Activated B cell treated with CpG ODN at 0.5 μM for 24 hours (primary cell): ENCODE measurements at regions not wholly inside any gene's neighbourhood (a gene's known extent, or its start where the extent isn't known, plus 50 kb on each side); places are given as distances from the start of the nearest gene placed in this dataset.

Experiments
- ATAC-seq: fragments of 200-7000 bp; cut with Tn5 transposase; one replicate; pipeline ENCODE4 v1.10.0; 2021; ENCODE audit warnings: low read depth, mild to moderate bottlenecking, moderate library complexity
- CTCF ChIA-PET: fragments of 350-600 bp; sonication (Branson Sonifier 250); formaldehyde crosslinking; loops from one replicate; lab custom pipeline; 2021; ENCODE audit warnings: antibody characterized with exemption; lab: Charles Lee
- POLR2A ChIA-PET: fragments of 350-600 bp; sonication (Branson Sonifier 250); formaldehyde crosslinking; loops from one replicate; lab custom pipeline; 2021; ENCODE audit warnings: antibody characterized with exemption; lab: Charles Lee
- DNase-seq: peaks from one replicate; pipeline ENCODE4 v3.0.0; 2022
- H3K27ac Mint-ChIP-seq: one replicate; pipeline ENCODE4 v1.8.0; 2020; ENCODE audit warnings: mixed read lengths
- H3K27me3 Mint-ChIP-seq: one replicate; pipeline ENCODE4 v1.8.0; 2021; ENCODE audit warnings: mixed read lengths
- H3K36me3 Mint-ChIP-seq: one replicate; pipeline ENCODE4 v1.8.0; 2021; ENCODE audit warnings: low read depth, mixed read lengths
- H3K4me1 Mint-ChIP-seq: one replicate; pipeline ENCODE4 v1.8.0; 2021; ENCODE audit warnings: mixed read lengths
- H3K4me3 Mint-ChIP-seq: one replicate; pipeline ENCODE4 v1.8.0; 2020; ENCODE audit warnings: mild to moderate bottlenecking, mixed read lengths
- H3K9me3 Mint-ChIP-seq: one replicate; pipeline ENCODE4 v1.8.0; 2020; ENCODE audit warnings: mixed read lengths
- CTCF ChIP-seq: fragments of 200-600 bp; IDR thresholded peaks from one replicate; pipeline ENCODE4 v1.8.0; 2022; ENCODE audit warnings: antibody characterized with exemption, mild to moderate bottlenecking
- intact Hi-C: fragments of 100-400 bp; cut with micrococcal nuclease; formaldehyde crosslinking; loops from one replicate; pipeline ENCODE4 v1.15.1; 2024

DNA sequence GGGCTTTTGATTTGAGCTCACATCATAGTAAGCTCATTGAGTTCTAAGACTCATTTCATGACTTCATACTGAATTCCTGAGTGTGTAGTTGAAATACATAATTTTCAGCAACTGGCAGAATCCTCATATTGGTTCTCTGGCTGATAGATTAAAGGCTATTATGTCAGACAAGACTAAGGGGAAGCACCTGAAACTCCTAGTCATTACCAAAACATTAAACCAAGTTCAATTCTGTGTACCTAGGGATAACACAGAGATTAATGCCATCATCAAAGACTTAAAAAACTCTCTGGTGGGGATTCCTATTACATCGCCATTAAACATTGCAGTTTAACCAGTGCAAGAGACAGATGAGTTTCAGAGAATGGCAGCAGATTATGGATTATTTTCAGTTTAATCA is 339.1 kb downstream of the PTPRC start:
- H3K4me3 Mint-ChIP-seq: no peak overlapping the region
- DNase-seq (no peak), ATAC-seq (no peak)
- H3K9me3 Mint-ChIP-seq: no peaks in the 10 kb centered on the region
- no peaks in the 10 kb centered on the region for H3K4me1 Mint-ChIP-seq
- H3K27me3 Mint-ChIP-seq: no peaks in the 10 kb centered on the region
- no peak for TF ChIP-seq CTCF
- no peak overlapping the region for H3K27ac Mint-ChIP-seq
- intact Hi-C loops: no loop called here
- CTCF ChIA-PET: no interaction called here
- H3K36me3 Mint-ChIP-seq: no peaks in the 10 kb centered on the region
- POLR2A ChIA-PET: no interaction called here

GRCh38 chr1:198978523-198978922 is 339.7 kb downstream of the PTPRC start:
- no peaks in the 10 kb centered on the region for H3K36me3 Mint-ChIP-seq
- intact Hi-C loops: no loop called here
- ATAC-seq: no peak
- ChIA-PET POLR2A (no interaction called here), CTCF (no interaction called here)
- no peak overlapping the region for H3K4me3 Mint-ChIP-seq
- no peak overlapping the region for H3K27ac Mint-ChIP-seq
- no peak for DNase-seq
- H3K27me3 Mint-ChIP-seq: no peaks in the 10 kb centered on the region
- no peaks in the 10 kb centered on the region for H3K4me1 Mint-ChIP-seq
- H3K9me3 Mint-ChIP-seq: no peaks in the 10 kb centered on the region
- TF ChIP-seq CTCF: no peak

- ChIA-PET CTCF (no interaction called here), POLR2A (no interaction called here)
- H3K4me1 Mint-ChIP-seq: no peaks in the 10 kb centered on the region
- no peak overlapping the region for H3K27ac Mint-ChIP-seq
- no peak overlapping the region for H3K4me3 Mint-ChIP-seq
- TF ChIP-seq CTCF: no peak
- H3K27me3 Mint-ChIP-seq: no peaks in the 10 kb centered on the region
- no peaks in the 10 kb centered on the region for H3K36me3 Mint-ChIP-seq
- ATAC-seq (no peak), DNase-seq (no peak)
- peaks cover 5% of the 10 kb centered on the region for H3K9me3 Mint-ChIP-seq
- intact Hi-C loops: no loop called here
Observed at GRCh38 chr1:198986036-198986435, 347.2 kb downstream of the PTPRC start.

- peaks cover 5% of the 10 kb centered on the region for H3K9me3 Mint-ChIP-seq
- no peaks in the 10 kb centered on the region for H3K4me1 Mint-ChIP-seq
- H3K4me3 Mint-ChIP-seq: no peak overlapping the region
- DNase-seq (no peak), ATAC-seq (no peak)
- H3K27ac Mint-ChIP-seq: no peak overlapping the region
- no peak for TF ChIP-seq CTCF
- H3K27me3 Mint-ChIP-seq: no peaks in the 10 kb centered on the region
- CTCF ChIA-PET: no interaction called here
- H3K36me3 Mint-ChIP-seq: no peaks in the 10 kb centered on the region
- intact Hi-C loops: no loop called here
- POLR2A ChIA-PET: no interaction called here
Observed at GRCh38 chr1:198986442-198986841, 347.6 kb downstream of the PTPRC start.

GRCh38 chr1:199002661-199003060 is 363.8 kb downstream of the PTPRC start:
- no peak overlapping the region for H3K27ac Mint-ChIP-seq
- intact Hi-C loops: no loop called here
- H3K27me3 Mint-ChIP-seq: no peaks in the 10 kb centered on the region
- no peaks in the 10 kb centered on the region for H3K36me3 Mint-ChIP-seq
- TF ChIP-seq CTCF: no peak
- no peak overlapping the region for H3K4me3 Mint-ChIP-seq
- POLR2A ChIA-PET: no interaction called here
- CTCF ChIA-PET: no interaction called here
- no peaks in the 10 kb centered on the region for H3K9me3 Mint-ChIP-seq
- DNase-seq: no peak
- ATAC-seq: no peak
- peaks cover 2% of the 10 kb centered on the region for H3K4me1 Mint-ChIP-seq
